ENCODE measurements at regions not wholly inside any gene's neighbourhood (a gene's known extent, or its start where the extent isn't known, plus 50 kb on each side); places are given as distances from the start of the nearest gene placed in this dataset.

- CTCF ChIA-PET: no interaction called here
- POLR2A ChIA-PET: no interaction called here
- peaks cover 16% of the 10 kb centered on the region for H3K9me3 Mint-ChIP-seq
Observed at GRCh38 chr10:1872151-1872726, 134.9 kb upstream of the ADARB2 start.

More at GRCh38 chr10:1872151-1872726, 134.9 kb upstream of the ADARB2 start:
- no peaks in the 10 kb centered on the region for H3K4me1 Mint-ChIP-seq
- no peak for TF ChIP-seq NR2C2 (CRISPR knock-in tag; IDR thresholded peaks at IDR 0.05)
- no peak for TF ChIP-seq E2F5 (CRISPR knock-in tag; IDR thresholded peaks at IDR 0.05)
- no peak for TF ChIP-seq FOXP4 (CRISPR knock-in tag; IDR thresholded peaks at IDR 0.05)
- no peak for TF ChIP-seq ZBTB43 (CRISPR knock-in tag; IDR thresholded peaks at IDR 0.05)
- TF ChIP-seq MAX (CRISPR knock-in tag; IDR thresholded peaks at IDR 0.05): no peak
- no peak for TF ChIP-seq ZNF281 (CRISPR knock-in tag; IDR thresholded peaks at IDR 0.05)
- TF ChIP-seq PREB (CRISPR knock-in tag; IDR thresholded peaks at IDR 0.05; ENCODE audit: borderline replicate concordance): no peak
- no peak for TF ChIP-seq RELA (CRISPR knock-in tag; IDR thresholded peaks at IDR 0.05; ENCODE audit: borderline replicate concordance)
- no peak for TF ChIP-seq ZNF263 (CRISPR knock-in tag; IDR thresholded peaks at IDR 0.05; ENCODE audit: low read depth)
- no peak for TF ChIP-seq CTCF (IDR thresholded peaks at IDR 0.05)
- no peak for TF ChIP-seq ATF2 (CRISPR knock-in tag; IDR thresholded peaks at IDR 0.05; ENCODE audit: borderline replicate concordance, low read depth)
- no peak for TF ChIP-seq ELF4 (CRISPR knock-in tag; IDR thresholded peaks at IDR 0.05; ENCODE audit: low read depth)
- TF ChIP-seq ZSCAN18 (CRISPR knock-in tag; IDR thresholded peaks at IDR 0.05): no peak
- no peak for TF ChIP-seq E2F4 (CRISPR knock-in tag; IDR thresholded peaks at IDR 0.05; ENCODE audit: borderline replicate concordance, low read depth)
- no peak for TF ChIP-seq SP1 (CRISPR knock-in tag; conservative IDR thresholded peaks at IDR 0.05)
- no peak for TF ChIP-seq NFATC4 (CRISPR knock-in tag; IDR thresholded peaks at IDR 0.05)
- TF ChIP-seq ZBTB21 (CRISPR knock-in tag; IDR thresholded peaks at IDR 0.05; ENCODE audit: borderline replicate concordance): no peak
- no peak for TF ChIP-seq PRRX2 (CRISPR knock-in tag; IDR thresholded peaks at IDR 0.05)
- no peak overlapping the region for H3K4me3 Mint-ChIP-seq
- peaks cover 56% of the 10 kb centered on the region for H3K27me3 Mint-ChIP-seq (ENCODE audit: low read depth)
- H3K27ac Mint-ChIP-seq: no peak overlapping the region
- H3K36me3 Mint-ChIP-seq: peaks cover 12% of the 10 kb centered on the region
- ATAC-seq (no peak), DNase-seq (ENCODE audit: low spot score) (no peak)
